Dendritic cell treated with granulocyte-macrophage colony-stimulating factor and Interleukin-4, amounts not matched to agents 40 ng/mL and 50 ng/mL, for 4 days (primary cell): ENCODE measurements at regions not wholly inside any gene's neighbourhood (a gene's known extent, or its start where the extent isn't known, plus 50 kb on each side); places are given as distances from the start of the nearest gene placed in this dataset.
"Not testable (repeated sequence)": the region's sequence is repeated elsewhere in the genome, so short reads cannot be mapped to it uniquely, and the experiment has no call there.

Experiments used
- H3K27ac Mint-ChIP-seq: one replicate; pipeline ENCODE4 v1.8.0; 2022; ENCODE audit warnings: mild to moderate bottlenecking, mixed read lengths
- H3K27me3 Mint-ChIP-seq: one replicate; pipeline ENCODE4 v1.8.0; 2022; ENCODE audit warnings: mild to moderate bottlenecking, mixed read lengths
- H3K36me3 Mint-ChIP-seq: one replicate; pipeline ENCODE4 v1.8.0; 2022; ENCODE audit warnings: low read depth, mixed read lengths
- H3K4me1 Mint-ChIP-seq: one replicate; pipeline ENCODE4 v1.8.0; 2022; ENCODE audit warnings: low read depth, mixed read lengths
- H3K4me3 Mint-ChIP-seq: one replicate; pipeline ENCODE4 v1.8.0; 2022; ENCODE audit warnings: mild to moderate bottlenecking, moderate library complexity, mixed read lengths
- H3K9me3 Mint-ChIP-seq: one replicate; pipeline ENCODE4 v1.8.0; 2022; ENCODE audit warnings: mixed read lengths
- intact Hi-C: fragments of 100-400 bp; cut with micrococcal nuclease; formaldehyde crosslinking; loops from one replicate; pipeline ENCODE4 v1.15.0; 2022

DNA sequence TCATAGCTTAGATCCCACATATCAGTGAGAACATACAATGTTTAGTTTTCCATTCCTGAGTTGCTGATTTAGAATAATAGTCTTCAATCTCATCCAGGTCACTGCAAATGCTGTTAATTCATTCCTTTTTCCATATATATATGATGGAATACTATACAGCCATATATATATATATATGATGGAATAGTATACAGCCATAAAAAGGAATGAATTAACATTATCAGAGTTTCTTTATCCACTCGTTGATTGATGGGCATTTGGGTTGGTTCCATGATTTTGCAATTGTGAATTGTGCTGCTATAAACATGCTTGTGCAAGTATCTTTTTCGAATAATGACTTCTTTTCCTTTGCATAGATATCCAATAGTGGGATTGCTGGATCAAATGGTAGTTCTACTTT, 273.9 kb upstream of the KLF4 start:
- intact Hi-C loops, result loop anchor here (10.0 kb wide), 1 partner anchor 81 kb away; no protein-coding TSS in a partner anchor
- H3K4me1 Mint-ChIP-seq, result peaks cover 66% of the 10 kb centered on the region

GRCh38 chr9:107761307-107761706, 271.7 kb upstream of the KLF4 start:
- Mint-ChIP-seq H3K4me3 (peak overlapping the region; percentile 9), H3K27ac (peak overlapping the region; percentile 90), H3K9me3 (no peaks in the 10 kb centered on the region), H3K27me3 (no peaks in the 10 kb centered on the region), H3K36me3 (no peaks in the 10 kb centered on the region), H3K4me1 (peaks cover 61% of the 10 kb centered on the region)
- intact Hi-C loops, result loop anchor here (2.0 to 10.0 kb wide), 2 partner anchors 83 to 275 kb away; no protein-coding TSS in a partner anchor

More for the DNA sequence above, 273.9 kb upstream of the KLF4 start:
- not testable (repeated sequence) for H3K27ac Mint-ChIP-seq, H3K36me3 Mint-ChIP-seq, H3K27me3 Mint-ChIP-seq, H3K9me3 Mint-ChIP-seq, H3K4me3 Mint-ChIP-seq

GRCh38 chr9:107760469-107761242, 271.1 kb upstream of the KLF4 start:
- no peaks in the 10 kb centered on the region for H3K36me3 Mint-ChIP-seq
- H3K9me3 Mint-ChIP-seq, result no peaks in the 10 kb centered on the region
- H3K4me3 Mint-ChIP-seq, result peak overlapping the region; percentile 30
- H3K27ac Mint-ChIP-seq, result peak overlapping the region; percentile 90
- H3K27me3 Mint-ChIP-seq, result no peaks in the 10 kb centered on the region
- intact Hi-C loops, result loop anchor here (2.0 to 10.0 kb wide), 2 partner anchors 84 to 274 kb away; no protein-coding TSS in a partner anchor
- H3K4me1 Mint-ChIP-seq, result peaks cover 59% of the 10 kb centered on the region

DNA sequence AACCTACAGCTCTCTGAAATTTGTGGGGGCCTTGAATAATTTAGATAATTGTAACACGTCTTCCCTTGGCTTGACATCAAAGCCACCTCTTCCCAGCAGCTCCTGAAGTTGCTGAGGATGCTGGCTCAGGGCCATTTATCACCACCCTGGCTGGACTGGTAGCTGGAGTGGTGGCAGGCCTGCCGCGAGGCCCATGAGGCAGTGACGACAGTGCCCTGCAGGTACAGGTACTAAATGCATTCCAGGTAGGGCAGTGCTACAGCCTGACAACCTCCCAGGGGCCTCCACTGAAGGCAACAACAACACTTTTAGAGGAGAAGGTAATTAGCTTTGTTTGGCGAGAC, 270.2 kb upstream of the KLF4 start:
- H3K9me3 Mint-ChIP-seq, result no peaks in the 10 kb centered on the region
- no peaks in the 10 kb centered on the region for H3K27me3 Mint-ChIP-seq
- H3K4me3 Mint-ChIP-seq, result no peak overlapping the region
- peaks cover 64% of the 10 kb centered on the region for H3K4me1 Mint-ChIP-seq
- intact Hi-C loops, result loop anchor here (2.0 to 10.0 kb wide), 2 partner anchors 85 to 273 kb away; no protein-coding TSS in a partner anchor
- peak overlapping the region; percentile 90 for H3K27ac Mint-ChIP-seq
- no peaks in the 10 kb centered on the region for H3K36me3 Mint-ChIP-seq

DNA sequence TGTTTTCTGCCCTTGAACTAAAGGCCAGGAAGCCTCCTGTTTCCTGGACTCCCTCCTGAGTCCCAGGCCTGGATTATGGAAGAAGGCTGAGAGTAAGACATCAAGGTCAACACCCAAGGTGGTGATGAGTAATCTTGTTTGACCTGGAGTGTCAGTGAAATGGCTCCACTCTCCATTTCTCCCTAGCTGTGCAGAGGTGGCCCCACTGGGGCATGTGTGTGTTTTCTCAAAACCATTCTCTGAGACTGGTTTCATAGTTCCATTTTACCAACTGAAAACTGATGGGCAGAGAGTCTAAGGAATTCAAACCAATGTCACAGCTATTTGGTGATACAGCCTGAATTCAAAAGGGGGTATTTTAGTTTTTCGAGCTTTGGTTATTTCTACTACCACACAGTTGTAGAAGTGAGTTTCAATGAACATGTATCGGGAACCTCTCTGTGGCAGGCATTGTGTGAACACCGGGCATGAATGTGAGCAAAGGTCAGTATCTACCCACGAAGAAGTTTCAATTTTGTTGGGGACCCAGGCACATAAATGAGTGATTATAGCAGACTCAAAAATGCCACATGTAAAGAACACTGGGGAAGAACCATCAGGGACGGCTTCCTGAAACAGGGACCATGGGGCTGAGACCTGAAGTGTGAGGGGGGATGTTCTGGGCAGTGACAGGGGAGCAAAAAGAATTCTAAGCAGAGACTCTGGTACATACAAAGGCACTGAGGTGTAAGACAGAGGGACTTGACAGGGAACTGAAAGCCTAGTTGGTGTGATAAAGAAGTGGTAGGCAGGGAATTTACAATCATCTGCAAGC, 269.6 kb upstream of the KLF4 start:
- Mint-ChIP-seq H3K36me3 (no peaks in the 10 kb centered on the region), H3K27ac (peak overlapping the region; percentile 90), H3K27me3 (no peaks in the 10 kb centered on the region), H3K9me3 (no peaks in the 10 kb centered on the region), H3K4me1 (peaks cover 66% of the 10 kb centered on the region), H3K4me3 (no peak overlapping the region)
- intact Hi-C loops, result no loop called here

DNA sequence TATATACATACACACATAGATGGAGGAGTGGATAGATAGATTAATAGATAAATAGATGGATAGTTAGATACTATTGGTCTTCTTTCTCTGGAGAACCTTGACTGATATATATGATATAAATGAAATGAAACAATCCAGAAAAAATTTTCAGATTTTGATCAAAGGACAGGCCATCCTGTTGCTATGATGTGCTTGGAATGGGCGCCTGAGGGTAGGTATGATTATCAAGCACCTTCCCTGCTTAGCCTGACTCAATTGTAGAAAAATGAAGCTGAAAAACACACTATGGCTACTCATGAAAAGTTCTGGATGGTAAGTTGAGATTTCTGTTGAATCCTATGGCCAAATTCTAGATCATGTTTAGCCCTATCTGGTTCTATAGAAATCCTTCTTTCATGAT, 266.5 kb upstream of the KLF4 start:
- no peak overlapping the region for H3K27ac Mint-ChIP-seq
- H3K27me3 Mint-ChIP-seq, result no peaks in the 10 kb centered on the region
- H3K9me3 Mint-ChIP-seq, result no peaks in the 10 kb centered on the region
- no peak overlapping the region for H3K4me3 Mint-ChIP-seq
- intact Hi-C loops, result no loop called here
- H3K4me1 Mint-ChIP-seq, result peaks cover 58% of the 10 kb centered on the region
- no peaks in the 10 kb centered on the region for H3K36me3 Mint-ChIP-seq

GRCh38 chr9:107755246-107755645, 265.7 kb upstream of the KLF4 start:
- H3K4me3 Mint-ChIP-seq, result no peak overlapping the region
- intact Hi-C loops, result no loop called here
- H3K27ac Mint-ChIP-seq, result peak overlapping the region; percentile 74
- H3K9me3 Mint-ChIP-seq, result no peaks in the 10 kb centered on the region
- H3K4me1 Mint-ChIP-seq, result peaks cover 59% of the 10 kb centered on the region
- no peaks in the 10 kb centered on the region for H3K27me3 Mint-ChIP-seq
- no peaks in the 10 kb centered on the region for H3K36me3 Mint-ChIP-seq

DNA sequence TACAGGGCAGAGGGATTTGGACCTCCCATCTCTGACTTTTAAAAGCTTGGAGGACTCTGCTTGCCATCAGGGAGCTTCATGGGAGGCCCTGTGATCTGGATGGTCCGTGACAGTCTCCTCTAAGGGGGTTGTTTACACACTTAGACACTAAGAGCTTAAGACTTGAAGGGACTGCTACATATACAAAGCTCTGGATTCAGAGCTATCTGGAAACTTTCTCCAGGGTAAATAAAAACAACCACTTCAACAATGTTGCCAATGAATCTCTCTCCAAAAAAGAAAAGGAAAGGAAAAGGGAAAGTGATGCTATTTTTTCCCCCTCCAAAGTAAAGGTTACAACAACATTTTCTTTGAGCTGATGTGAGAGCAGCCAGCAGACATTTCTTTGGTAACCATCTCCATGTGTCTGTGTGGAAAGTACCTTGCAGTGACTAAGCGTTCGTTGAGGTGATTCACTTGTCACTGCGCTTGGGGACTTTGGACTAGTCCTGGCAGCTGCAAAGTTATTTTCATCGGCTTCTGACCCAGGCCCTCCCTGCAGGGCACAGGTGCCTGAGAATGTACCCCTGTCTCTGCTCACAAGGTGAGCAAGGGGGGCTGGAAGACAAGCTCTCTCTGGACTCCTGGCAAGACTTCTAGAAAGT, 262.1 kb upstream of the KLF4 start:
- no peaks in the 10 kb centered on the region for H3K36me3 Mint-ChIP-seq
- H3K27me3 Mint-ChIP-seq, result no peaks in the 10 kb centered on the region
- intact Hi-C loops, result no loop called here

DNA sequence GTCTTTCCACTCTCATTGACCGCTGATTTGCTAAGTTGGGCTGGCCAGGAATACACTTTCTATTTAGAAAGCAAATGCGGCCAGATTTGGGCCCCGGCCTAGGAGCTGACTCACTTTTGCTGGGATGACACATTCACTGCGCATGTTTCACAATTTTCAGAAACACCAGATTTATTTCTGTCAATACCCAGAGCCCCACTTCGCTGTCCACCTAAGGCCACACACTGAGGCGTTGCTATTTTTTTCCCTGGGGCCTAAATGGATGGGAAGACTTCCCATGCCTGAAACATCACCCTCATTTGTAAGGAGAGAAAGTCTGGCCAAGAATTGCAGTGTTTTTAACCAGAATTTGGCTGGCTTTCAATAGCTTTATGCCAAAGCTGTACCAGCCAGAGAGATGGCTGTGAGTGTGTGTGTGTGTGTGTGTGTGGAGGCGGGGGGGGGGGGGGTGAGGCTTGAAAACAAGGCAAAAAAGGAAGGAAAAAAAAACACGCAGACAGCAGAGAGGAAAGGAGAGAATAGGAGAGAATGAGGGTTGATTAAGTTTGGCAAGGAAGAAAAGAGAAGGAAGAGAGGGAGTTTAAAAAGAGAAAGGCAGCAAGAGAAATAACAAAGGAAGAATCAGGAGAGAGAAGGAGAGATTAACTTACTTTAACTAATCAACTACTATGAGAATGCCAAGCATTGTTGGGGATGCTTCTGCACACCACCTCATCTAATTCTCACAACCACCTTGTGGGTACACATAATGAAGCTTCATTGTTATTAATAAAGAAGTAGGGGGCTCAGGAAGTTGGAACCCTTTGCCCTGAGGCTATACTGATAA, 261.4 kb upstream of the KLF4 start:
- Mint-ChIP-seq H3K9me3 (no peaks in the 10 kb centered on the region), H3K4me1 (peaks cover 66% of the 10 kb centered on the region), H3K27ac (peak overlapping the region; percentile 86), H3K4me3 (no peak overlapping the region), H3K36me3 (no peaks in the 10 kb centered on the region), H3K27me3 (no peaks in the 10 kb centered on the region)
- intact Hi-C loops, result no loop called here

More for the DNA sequence above, 262.1 kb upstream of the KLF4 start:
- Mint-ChIP-seq H3K4me3 (no peak overlapping the region), H3K9me3 (no peaks in the 10 kb centered on the region), H3K4me1 (peaks cover 60% of the 10 kb centered on the region), H3K27ac (peak overlapping the region; percentile 86)

DNA sequence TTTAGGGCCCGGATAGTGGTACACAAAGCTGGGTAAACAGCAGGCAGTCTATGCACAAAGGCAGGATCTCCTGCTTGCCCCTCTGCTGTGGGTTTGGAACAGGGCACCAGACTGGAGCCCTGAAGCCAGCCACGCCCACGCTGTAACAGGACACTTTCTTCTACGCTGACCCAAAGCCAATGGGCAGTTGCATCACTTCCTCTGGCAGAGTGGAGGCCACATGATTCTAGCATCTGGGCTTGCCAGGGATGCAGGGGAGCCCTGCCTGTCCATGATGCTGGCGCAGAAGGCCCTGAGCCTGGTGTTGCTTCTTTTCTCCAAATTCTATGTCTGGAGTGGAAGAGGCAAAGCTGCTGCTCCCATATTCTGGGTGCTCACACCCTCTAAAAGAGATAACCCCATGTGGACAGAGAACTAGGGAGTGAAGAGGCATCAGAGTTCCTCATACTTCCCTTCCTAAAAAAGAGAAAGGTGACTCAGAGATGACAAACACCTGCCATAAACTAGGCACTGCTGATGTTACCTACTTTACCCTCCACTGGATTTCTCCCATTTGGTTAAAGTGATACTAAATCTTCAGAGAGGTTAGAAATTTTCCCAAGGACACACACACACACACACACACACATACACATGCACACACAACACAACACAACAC, 260.3 kb upstream of the KLF4 start:
- Mint-ChIP-seq H3K27ac (peak overlapping the region; percentile 86), H3K36me3 (no peaks in the 10 kb centered on the region), H3K4me3 (no peak overlapping the region), H3K9me3 (no peaks in the 10 kb centered on the region), H3K27me3 (no peaks in the 10 kb centered on the region), H3K4me1 (peaks cover 64% of the 10 kb centered on the region)
- intact Hi-C loops, result loop anchor here (10.0 kb wide), 1 partner anchor 55 kb away; no protein-coding TSS in a partner anchor

- Mint-ChIP-seq H3K4me1 (peaks cover 55% of the 10 kb centered on the region), H3K27ac (peak overlapping the region; percentile 66), H3K9me3 (no peaks in the 10 kb centered on the region), H3K27me3 (no peaks in the 10 kb centered on the region), H3K4me3 (no peak overlapping the region), H3K36me3 (no peaks in the 10 kb centered on the region)
- intact Hi-C loops, result loop anchor here (10.0 kb wide), 1 partner anchor 50 kb away; no protein-coding TSS in a partner anchor
Measured at GRCh38 chr9:107744873-107745272, 255.3 kb upstream of the KLF4 start.

DNA sequence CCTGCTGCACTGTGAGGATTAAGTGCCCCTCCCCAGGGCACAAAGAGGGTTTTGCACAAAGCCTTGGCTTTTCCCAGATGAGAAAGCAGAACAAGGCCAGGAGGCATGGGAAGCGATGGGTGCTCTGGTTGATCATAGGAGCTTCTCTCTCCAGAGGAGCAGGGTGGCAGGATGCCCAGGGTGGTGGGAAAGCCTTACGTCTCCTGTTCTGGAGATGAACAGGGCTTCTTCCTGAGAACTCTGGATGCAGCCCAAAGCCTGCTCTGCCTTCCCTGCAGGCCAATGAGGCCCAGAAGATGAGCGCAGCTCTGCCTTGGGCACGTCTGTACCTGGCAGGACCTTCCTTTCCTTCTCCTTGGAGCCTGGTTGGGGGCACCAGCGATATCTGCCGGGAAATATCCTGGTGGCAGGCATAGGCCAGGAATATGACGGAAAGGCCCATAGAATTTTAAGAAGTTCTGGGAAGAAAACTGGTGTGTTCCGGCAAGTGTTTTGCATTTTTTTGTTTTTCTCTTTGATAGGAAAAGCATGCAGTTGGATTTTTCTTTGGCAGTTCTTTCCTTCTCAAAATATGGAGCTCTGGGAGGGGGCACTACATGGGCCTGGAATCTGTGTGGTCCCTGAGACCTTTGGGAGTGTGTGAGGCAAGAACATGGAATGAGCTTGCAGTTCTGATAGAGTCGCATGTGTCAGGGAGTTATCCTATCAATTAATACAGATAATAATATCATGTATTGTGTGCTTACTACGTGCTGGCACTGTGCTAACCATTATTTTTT, 253.2 kb upstream of the KLF4 start:
- no peaks in the 10 kb centered on the region for H3K36me3 Mint-ChIP-seq
- H3K4me3 Mint-ChIP-seq, result no peak overlapping the region
- peak overlapping the region; percentile 3 for H3K27ac Mint-ChIP-seq
- H3K27me3 Mint-ChIP-seq, result no peaks in the 10 kb centered on the region
- H3K4me1 Mint-ChIP-seq, result peaks cover 60% of the 10 kb centered on the region
- no peaks in the 10 kb centered on the region for H3K9me3 Mint-ChIP-seq
- intact Hi-C loops, result loop anchor here (10.0 kb wide), 1 partner anchor 48 kb away; no protein-coding TSS in a partner anchor
